ENCODE measurements at regions not wholly inside any gene's neighbourhood (a gene's known extent, or its start where the extent isn't known, plus 50 kb on each side); places are given as distances from the start of the nearest gene placed in this dataset.
"Not testable (repeated sequence)": the region's sequence is repeated elsewhere in the genome, so short reads cannot be mapped to it uniquely, and the experiment has no call there.

DNA sequence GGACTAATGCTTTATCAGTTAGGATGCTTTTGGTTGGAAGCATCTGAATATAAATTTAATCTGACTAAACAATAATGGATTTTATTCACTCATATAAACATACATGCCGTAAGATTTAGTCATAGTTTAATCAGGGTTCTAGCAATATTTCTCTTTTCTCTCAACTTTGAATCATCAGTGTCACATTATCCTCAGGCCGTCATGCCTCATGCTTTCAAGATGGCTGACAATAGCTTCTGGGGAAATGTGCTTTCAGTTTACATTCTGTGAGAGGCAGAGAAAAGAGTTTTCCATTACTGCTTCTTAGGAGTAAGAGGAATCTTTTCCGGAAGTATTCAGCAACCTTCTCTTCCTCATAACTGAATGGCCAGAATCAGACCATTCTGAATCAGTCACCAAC lies 162.2 kb downstream of the GJA1 start:
- DNase-seq: peak; percentile 25

DNA sequence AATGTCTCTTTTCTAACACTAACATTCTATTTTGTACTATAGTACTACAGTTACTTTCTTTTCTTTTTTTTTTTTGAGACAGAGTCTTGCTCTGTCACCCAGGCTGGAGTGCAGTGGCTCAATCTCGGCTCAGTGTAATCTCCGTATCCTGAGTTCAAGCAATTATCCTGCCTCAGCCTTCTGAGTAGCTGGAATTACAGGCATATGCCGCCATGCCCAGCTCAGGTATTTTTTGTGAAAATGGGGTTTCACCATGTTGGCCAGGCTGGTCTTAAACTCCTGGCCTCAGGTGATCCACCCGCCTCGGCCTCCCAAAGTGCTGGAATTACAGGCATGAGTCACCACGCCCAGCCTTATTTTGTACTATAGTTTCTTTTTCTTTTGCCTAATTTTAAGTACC lies 163.9 kb downstream of the GJA1 start:
- DNase-seq: not testable (repeated sequence)

DNA sequence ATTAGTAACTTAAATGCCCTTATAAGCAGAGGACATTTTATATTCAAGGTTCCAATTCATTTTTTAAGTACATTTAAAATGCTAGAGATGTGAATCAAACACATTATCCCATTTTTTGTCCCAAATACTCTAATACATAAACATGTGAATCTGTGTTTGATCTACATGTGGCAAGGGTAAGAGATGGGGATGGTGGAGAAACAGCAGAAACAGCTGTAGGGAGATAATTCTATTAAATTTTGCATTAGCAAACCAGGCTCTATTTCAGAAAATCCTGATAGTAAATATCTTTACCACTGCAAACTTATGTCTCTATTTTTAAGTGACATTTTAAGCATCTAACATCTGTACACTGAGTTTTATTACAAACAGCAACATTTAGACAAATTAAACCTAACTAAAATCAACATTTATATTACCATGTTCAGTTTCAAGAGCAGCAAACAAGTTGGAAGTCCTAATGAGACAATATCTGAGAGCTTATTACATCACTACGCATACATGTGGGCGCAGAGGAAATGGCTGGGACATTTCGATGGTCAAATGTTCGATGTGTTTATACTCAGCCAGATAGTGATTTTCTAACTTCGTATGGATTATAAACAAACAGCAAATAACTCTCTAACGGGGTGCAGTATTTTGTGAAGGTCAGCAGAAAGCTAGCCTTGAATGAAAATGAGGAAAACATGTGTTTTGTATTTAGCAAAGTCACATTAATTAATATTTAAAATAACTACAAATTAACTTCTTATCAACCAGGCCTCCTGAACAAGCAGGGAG lies 165.1 kb downstream of the GJA1 start:
- DNase-seq: no peak

DNA sequence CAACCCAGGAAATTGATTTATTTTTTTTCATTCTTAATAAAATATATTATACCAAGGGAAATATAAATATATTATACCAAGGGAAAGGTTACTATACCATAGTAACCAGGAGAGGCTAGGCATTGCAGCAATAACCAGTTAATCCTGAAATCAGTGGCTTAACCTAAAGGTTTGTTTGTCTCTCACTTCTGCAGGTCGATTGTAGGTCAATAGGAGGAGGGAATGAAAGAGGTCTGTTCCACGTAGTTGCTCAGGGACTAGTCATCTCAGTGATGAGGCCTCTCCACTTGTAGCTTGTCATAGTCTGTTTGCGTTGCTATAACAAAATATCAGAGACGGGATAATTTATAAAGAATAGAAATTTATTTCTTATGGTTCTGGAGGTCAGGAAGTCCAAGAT lies 168.0 kb downstream of the GJA1 start:
- DNase-seq: no peak

DNA sequence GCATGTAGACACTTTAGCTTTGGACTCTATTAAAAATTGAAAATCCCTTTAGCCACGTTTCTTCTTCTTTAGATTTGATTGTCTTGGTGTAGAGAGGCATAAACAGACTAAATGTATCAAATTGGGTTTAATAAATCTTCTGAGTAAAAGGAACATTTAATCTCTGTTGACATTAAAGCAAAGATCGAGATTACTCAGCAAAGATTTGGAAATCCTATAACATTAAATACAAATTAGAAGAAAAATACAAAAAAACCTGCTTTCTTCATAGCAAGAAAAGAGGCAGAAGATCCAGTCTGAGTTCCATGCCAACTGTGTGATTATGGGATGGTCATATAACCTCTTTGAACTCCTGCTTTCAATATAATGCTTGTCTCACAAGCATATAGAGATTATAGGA lies 172.3 kb downstream of the GJA1 start:
- no peak for DNase-seq

DNA sequence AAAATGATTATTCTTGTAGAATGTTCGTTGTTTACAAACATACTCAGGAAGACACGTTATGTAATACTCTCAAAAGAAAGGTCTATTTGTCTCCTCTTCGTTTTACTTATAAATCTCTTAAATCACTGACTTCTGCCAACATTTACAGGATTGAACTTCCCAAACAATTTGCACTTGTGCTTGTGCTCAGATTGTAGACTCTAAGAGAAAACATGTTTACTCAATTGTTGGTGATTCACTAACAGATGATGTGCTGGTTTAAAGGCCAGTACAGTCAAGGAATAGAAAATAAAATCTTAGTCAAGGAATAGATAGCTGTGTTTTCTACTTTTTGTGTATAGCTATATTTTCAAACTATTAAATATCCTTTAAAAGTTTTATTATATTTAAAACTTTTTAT lies 172.8 kb downstream of the GJA1 start:
- DNase-seq: no peak

DNA sequence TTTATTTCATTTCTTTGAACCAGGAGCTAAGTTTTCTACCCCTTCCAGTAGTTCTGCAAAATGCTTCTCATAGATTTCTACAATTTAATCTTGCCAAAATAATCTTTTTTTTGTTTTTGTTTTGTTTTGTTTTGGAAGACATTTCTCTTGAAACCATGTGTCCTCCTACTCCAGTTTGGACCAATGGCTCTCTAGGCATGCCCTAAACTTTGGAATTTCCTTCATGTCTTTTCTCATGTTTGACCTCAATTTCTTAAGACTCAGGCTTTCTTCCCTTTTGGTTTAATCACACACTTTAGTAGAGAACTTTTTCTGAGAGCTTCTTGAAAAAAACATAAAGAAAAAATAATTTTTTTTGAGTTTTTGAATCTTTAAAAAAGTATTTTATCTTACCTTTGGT lies 173.8 kb downstream of the GJA1 start:
- no peak for DNase-seq

DNA sequence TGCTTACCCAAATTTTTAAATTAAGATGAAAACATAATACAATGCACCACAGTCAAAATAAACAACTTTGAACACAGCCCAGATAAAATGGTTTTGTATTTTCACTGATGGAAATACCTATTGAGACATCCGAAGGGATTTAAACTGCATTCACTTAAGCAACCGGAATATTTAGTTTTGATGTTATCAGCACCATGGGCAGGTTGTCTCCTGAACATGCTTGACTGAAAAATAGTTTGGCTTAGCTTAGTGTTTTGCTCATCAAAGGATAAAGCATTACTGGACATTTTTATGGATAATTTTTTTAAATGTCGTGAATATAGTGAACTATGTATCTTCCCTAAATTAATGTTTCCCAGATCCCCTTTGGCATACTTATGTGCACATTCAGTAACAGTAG lies 177.5 kb downstream of the GJA1 start:
- DNase-seq: no peak

DNA sequence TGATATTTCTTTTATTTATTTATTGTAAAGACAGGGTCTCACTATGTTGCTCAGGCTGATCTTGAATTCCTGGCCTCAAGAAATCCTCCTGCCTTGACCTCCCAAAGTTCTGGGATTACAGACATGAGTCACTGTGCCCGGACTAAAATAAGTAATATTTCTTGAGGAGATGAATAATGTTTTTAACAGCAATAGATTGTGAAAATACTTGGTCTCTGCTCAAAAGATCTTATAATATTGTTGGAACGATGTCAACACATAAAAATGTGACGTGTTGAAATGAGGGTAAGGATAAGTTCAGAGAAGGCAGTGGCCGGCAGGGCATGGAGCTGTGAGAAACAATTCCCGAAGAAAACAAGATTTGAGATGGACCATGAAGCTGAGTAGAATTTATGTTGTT lies 178.7 kb downstream of the GJA1 start:
- DNase-seq: no peak

DNA sequence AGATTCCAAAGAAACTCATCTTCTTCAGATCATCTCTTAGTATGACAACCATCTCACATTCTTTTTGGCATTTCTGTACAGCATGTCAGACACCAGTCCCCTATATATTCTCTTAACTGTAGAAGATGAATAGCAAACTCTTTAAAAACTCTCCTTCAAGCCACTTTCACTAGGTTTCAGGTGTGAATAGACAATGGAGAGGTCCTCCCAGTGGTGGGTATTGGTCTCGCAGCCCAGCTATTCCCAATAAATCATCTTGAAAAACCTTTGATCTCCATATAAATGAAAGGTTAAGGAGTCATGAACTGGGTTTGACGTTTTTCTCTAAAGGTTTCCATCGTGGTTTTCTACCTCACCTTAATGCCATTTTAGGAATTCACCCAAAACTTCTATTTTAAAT lies 180.0 kb downstream of the GJA1 start:
- no peak for DNase-seq

DNA sequence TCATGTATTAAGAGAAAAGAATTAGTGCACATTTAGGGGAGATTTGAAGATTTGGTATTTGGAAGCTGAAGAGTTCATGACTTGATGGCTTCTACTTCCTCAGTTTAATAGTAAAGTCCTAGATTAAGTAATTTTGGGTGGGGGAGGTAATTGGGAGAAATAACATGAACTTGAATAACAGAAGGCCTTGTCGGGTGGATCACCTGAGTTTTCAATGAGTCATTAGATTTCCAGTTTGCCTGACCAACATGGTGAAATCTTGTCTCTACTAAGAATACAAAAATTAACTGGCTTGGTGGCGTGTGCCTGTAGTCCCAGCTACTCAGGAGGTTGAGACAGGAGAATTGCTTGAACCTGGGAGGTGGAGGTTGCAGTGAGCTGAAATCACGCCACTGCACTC lies 181.0 kb downstream of the GJA1 start:
- DNase-seq: no peak

DNA sequence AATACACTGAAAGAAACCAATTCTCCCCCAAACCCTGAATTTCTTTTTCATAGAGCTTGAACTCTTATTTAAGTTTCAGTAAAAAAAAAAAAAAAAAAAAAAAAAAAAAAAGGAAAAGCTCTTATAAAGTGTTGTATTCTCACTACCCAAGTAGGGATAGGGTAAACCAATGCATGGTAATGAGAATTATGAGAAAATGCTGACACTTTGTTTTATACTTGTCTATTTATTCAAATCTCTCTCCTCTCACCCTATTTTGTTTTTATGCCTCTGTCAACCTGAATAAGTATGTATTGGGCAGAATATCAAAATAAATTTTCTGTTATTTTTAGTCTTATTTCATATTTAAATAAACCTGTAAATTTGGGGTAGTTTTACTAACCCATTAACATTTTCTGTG lies 181.9 kb downstream of the GJA1 start:
- no peak for DNase-seq

DNA sequence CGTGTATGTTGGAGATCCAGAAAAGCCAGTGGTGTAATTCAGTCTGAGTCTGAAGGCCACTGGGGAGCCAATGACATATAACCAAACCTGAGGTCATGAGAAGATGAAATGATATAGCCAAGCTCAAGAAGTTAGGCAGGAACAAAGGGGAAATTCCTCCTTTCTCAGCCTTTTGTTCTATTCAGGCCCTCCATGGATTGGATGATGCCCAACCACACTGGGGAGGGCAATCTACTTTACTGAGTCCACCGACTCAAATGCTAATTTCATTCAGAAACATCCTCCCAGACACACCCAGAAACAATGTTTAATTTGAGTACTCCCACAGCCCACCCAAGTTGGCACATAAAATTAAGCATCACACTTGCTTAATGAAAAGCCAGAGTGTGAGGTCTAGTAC lies 183.6 kb downstream of the GJA1 start:
- DNase-seq: no peak

DNA sequence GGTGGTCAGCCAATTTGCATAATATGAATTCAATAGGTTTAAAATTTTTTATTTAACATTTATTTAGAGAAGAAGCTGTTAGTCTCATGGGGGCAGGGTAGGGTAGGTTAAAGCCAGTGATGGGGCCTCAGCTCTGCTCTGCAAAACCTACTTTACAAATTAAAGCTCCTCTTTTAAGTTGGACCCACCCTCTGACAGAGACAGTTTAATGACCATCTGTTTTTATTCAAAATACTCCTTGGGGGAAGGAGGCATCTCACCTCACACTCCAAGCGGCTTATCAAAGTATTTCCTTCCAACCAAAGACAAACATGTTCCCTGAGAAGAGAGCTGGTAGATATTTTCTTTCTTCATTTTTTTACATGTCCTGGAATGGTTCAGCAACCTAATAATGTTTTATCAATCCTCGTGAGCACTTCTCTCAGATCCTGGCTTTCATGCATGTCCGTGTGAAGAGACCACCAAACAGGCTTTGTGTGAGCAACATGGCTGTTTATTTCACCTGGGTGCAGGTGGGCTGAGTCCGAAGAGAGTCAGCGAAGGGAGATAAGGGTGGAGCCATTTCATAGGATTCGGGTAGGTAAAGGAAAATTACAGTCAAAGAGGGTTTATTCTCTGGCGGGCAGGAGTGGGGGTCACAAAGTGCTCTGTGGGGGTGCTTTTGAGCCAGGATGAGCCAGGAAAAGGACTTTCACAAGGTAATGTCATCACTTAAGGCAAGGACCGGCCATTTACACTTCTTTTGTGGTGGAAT lies 184.7 kb downstream of the GJA1 start:
- no peak for DNase-seq

DNA sequence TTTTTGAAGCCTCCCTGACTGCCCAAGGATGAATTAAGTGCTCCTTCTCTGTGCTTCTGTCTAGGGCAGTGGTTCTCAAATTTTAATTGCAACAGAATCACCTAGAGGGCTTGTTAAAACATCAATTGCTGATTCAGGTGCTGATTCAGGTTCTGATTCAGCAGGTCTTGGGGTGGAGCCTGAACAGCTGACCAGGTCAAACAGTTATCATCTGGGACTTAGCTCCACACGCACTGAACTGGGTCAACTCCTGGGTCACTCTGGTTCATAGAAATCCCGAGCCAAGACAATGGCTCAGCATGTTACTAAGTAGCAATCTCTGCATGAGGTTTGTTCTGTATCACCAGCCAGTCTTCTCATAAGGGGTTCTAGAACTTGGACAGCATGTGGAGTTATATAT lies 192.3 kb downstream of the GJA1 start:
- DNase-seq: no peak

DNA sequence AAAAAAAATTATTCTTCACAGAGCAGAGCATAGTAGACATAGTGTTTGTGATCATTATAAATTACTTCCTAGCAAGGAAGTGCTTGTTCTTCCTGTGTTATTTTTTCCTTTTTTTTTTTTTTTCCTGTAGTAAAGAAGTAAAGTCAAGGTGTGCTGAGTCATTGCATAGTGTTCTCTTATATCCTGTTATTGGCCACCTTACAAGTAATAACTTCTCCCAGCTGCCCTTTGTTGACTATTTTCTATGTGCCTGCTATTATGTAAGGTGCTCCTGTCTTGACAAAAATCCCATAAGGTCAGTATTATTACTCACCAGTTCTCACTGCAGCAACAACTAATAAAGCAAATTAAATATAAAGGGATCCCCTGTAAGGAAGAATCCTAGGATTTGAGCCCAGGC lies 195.3 kb downstream of the GJA1 start:
- no peak for DNase-seq

DNA sequence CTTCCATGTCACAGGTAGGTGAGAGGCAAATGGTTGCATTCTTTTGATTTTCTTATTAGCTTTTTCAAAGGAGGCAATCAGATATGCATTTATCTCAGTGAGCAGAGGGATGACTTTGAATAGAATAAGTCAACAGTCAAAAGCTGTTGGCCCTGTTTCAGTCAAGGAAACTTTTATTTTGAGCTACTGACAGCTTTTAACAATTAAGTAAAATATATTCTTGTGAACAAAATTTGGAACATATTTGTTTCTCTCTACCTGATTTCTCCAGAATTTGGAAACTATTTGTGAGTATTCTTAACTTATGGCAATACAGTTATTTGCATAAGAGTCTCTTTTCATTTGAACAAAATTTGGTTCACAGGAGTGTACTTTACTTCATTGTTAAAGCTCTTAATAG lies 196.3 kb downstream of the GJA1 start:
- not testable (repeated sequence) for DNase-seq

DNA sequence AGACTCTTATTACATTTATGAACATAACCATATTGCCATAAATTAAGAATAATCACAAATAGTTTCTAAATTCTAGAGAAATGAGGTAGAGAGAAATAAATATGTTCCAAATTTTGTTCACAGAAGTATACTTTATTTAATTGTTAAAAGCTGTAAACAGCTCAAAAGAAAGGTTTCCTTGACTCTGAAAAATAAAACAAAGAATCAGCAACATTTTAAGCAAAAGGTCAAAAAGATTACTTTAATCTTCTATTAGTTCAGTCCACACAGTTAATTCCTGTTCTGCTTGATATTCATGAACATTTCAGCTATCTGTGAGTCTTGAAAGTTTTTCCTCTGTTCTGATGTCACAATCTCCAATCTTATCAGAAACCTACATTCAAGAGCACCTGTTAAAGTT lies 197.9 kb downstream of the GJA1 start:
- no peak for DNase-seq

DNA sequence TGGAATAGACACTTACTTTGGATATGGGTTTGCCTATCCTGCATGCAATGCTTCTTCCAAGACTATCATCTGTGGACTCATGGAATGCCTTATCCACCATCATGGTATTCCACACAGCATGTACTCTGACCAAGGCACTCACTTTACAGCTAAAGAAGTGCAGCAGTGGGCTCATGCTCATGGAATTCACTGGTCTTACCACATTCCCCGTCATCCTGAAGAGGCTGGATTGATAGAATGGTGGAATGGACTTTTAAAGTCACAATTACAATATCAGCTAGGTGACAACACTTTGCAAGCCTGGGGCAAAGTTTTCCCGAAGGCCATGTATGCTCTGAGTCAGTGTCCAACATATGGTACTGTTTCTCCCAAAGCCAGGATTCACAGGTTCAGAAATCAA lies 199.1 kb downstream of the GJA1 start:
- not testable (repeated sequence) for DNase-seq

DNA sequence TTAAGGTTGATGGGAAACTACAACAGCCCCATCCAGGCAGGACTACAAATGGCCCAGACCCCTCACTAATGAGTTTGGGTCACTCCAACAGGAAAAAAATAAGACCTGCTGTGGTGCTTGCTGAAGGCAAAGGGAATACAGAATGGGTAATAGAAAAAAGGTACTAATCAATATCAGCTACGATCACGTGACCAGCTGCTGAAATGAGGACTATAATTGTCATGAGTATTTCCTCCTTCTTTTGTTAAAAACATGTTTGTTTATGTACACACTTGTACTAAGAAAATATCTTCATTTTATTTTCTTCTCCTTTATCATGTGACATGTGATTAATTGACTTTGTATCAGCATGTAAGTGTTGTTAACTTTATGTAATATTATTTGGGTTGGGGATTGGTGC lies 199.9 kb downstream of the GJA1 start:
- DNase-seq: no peak

DNA sequence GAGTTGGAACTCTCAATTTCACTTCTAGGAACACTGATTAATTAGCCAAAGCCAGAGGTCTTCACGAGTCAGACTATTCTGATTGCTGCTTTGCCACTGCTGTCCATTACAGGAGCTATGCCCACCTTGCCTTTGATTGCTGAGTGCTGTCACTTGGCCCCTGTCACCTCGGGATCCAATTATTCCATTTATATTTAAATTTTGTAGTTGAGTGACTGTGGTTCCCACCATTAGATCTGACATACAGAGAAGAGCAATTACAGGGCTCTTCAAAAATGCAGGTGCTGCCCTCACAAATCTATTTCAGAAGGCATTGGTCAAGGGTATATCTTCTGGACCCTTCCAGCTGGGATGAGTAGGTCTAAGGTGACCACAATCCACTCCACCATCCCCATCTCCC lies 200.8 kb downstream of the GJA1 start:
- not testable (repeated sequence) for DNase-seq

DNA sequence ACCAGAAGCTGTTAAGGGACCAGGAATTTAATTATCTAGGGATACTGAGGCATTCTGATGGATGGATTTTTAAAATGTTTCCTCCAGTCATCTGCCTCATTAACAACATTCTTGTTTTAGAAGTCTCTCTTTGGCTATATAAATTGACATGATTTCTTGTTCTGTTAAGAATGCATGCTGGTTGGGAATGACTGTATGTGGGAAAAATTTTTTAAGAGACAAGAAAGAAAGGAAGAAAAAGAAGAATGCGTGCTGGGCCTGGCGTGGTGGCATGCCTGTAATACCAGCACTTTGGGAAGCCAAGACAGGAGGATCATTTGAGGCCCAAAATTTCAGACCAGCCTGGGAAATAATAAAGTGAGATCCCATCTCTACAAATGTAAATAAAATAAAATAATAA lies 203.6 kb downstream of the GJA1 start:
- no peak for DNase-seq

DNA sequence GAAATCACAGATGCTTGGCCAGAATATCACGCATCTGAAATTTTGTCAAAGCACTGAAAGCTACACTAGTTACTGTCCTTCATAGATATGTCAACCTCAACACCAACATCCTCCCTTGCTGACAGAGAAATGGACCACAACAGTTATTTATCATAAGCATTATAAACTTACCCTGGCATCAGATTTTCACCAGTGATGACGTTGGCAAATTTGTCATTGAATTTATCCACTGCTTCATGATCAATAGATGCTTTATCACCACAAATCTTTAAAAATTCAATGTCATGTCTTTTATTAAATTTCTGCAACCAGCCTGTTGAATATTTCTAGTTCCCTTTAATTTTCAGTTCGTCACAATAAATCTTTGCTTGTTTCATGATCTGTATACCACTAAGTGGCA lies 205.7 kb downstream of the GJA1 start:
- no peak for DNase-seq

DNA sequence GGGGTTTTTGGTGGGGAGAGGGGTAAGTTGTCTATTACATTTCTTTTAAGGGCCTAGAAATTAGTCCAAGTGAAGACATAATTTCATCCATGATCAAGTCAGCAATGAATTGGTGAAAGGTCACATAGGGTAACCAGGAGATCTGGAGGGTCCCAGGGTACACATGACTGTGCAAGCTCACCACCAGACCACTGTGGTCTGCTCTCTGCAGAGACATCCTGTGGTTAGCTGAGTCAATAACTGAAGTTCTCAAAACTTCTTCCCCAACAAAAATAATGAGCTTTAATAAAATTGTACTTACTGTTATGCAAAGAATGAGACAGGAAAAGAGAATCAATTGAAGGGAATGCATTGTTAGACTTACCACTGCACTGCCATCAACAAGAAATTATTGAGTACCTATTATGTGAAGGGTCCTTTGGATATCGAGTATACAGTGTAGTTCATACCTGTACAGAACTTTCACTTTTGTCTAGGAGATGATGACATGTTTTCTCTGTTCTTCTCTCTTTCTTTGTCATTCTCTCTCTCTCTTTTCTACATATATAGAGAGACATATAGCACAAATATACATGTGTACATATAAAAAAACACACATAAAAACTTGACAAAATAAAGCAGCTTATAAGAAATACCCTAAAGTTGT lies 209.8 kb downstream of the GJA1 start:
- DNase-seq: no peak

All from amniotic stem cell (primary cell).